Thyroid gland (tissue), 4 donors: ENCODE measurements at regions not wholly inside any gene's neighbourhood (a gene's known extent, or its start where the extent isn't known, plus 50 kb on each side); places are given as distances from the start of the nearest gene placed in this dataset.

ENCODE experiments used
- DNase-seq, 2 donors: peaks; one replicate each; pipeline ENCODE4 v3.0.0-alpha.2; 2019
- H3K27ac ChIP-seq, 3 donors: fragments of 200-600 bp; sonication (generic); 1 replicate in 2 of 3; 2 replicates in 1 of 3; pipeline ENCODE4 v1.5.1; 2016 to 2019; ENCODE audit warnings: mild to moderate bottlenecking in 1 of 3, moderate library complexity in 1 of 3
- H3K27me3 ChIP-seq: fragments of 200-600 bp; sonication (generic); one replicate; pipeline ENCODE4 v1.5.1; 2019
- H3K36me3 ChIP-seq, 2 donors: fragments of 200-600 bp; sonication (generic); one replicate each; pipeline ENCODE4 v1.5.1; 2016 to 2019
- H3K4me1 ChIP-seq, 2 donors: fragments of 200-600 bp; sonication (generic); one replicate each; pipeline ENCODE4 v1.5.1; 2017 to 2019
- H3K4me3 ChIP-seq, 3 donors: fragments of 200-600 bp; sonication (generic); replicated peaks in 1 of 3; 1 replicate in 2 of 3; 2 replicates in 1 of 3; pipeline ENCODE4 v1.5.1; 2016; ENCODE audit warnings: mild to moderate bottlenecking in 1 of 3
- H3K9me3 ChIP-seq: fragments of 200-600 bp; sonication (generic); one replicate; pipeline ENCODE4 v1.5.1; 2017
- CTCF ChIP-seq, 6 experiments: fragments of 200-600 bp in 3 of 6; fragments of 450-650 bp in 3 of 6; sonication (generic) in 3 of 6; IDR thresholded peaks; one replicate each; pipeline ENCODE4 v1.5.1; 2016 to 2019; ENCODE audit warnings: antibody characterized with exemption in 6 of 6, mild to moderate bottlenecking in 2 of 6, inconsistent platforms in 1 of 6, moderate library complexity in 1 of 6
- POLR2A ChIP-seq, 2 donors: fragments of 450-650 bp; IDR thresholded peaks; one replicate each; pipeline ENCODE4 v1.6.1; 2017; ENCODE audit warnings: antibody characterized with exemption in 2 of 2, mild to moderate bottlenecking in 2 of 2, moderate library complexity in 1 of 2
- WGBS, 2 donors: methylation state at CpG; one replicate each; pipeline ENCODE4 v1.1.5; 2017; 5-methylcytosine and 5-hydroxymethylcytosine counted together
- intact Hi-C: fragments of 100-400 bp; cut with DNase I; formaldehyde crosslinking; loops from one replicate; pipeline ENCODE4 v1.15.1; 2023

- no peaks in the 10 kb centered on the region for H3K27me3 ChIP-seq
- 95 to 96% methylated on average over 4 of the region's 4 CpGs for WGBS, 2 donors
- TF ChIP-seq CTCF (IDR thresholded peaks at IDR 0.05) (no peak), POLR2A (IDR thresholded peaks at IDR 0.05) (no peak)
- intact Hi-C loops = no loop called here
- H3K4me3 ChIP-seq = no peak overlapping the region
- H3K36me3 ChIP-seq = no peaks in the 10 kb centered on the region
- H3K27ac ChIP-seq = no peak overlapping the region
- H3K9me3 ChIP-seq = no peaks in the 10 kb centered on the region
- no peaks in the 10 kb centered on the region for H3K4me1 ChIP-seq
- no peak for DNase-seq
These were observed 116.5 kb upstream of the MAN2A1 start for GRCh38 chr5:109573256-109573655.

GRCh38 chr5:109571785-109572184 is 117.9 kb upstream of the MAN2A1 start:
- 81 to 89% methylated on average over 1 of the region's 1 CpG for WGBS, 2 donors
- intact Hi-C loops = no loop called here
- Histone ChIP-seq H3K27ac (no peak overlapping the region), H3K27me3 (no peaks in the 10 kb centered on the region), H3K9me3 (no peaks in the 10 kb centered on the region), H3K4me1 (no peaks in the 10 kb centered on the region), H3K4me3 (no peak overlapping the region), H3K36me3 (no peaks in the 10 kb centered on the region)
- TF ChIP-seq POLR2A (IDR thresholded peaks at IDR 0.05) (no peak), CTCF (IDR thresholded peaks at IDR 0.05) (no peak)
- no peak for DNase-seq

- 93 to 95% methylated on average over 20 of the region's 20 CpGs for WGBS, 2 donors
- no peaks in the 10 kb centered on the region for H3K27me3 ChIP-seq
- TF ChIP-seq CTCF (IDR thresholded peaks at IDR 0.05) (no peak), POLR2A (IDR thresholded peaks at IDR 0.05) (no peak)
- intact Hi-C loops = no loop called here
- H3K27ac ChIP-seq = no peak overlapping the region
- no peaks in the 10 kb centered on the region for H3K9me3 ChIP-seq
- H3K4me3 ChIP-seq = no peak overlapping the region
- no peaks in the 10 kb centered on the region for H3K36me3 ChIP-seq
- DNase-seq = no peak
- no peaks in the 10 kb centered on the region for H3K4me1 ChIP-seq
These were observed 119.3 kb upstream of the MAN2A1 start for GRCh38 chr5:109570362-109570874.

- intact Hi-C loops = no loop called here
- no peaks in the 10 kb centered on the region for H3K27me3 ChIP-seq
- no peaks in the 10 kb centered on the region for H3K9me3 ChIP-seq
- WGBS, 2 donors = 74 to 79% methylated on average over 7 of the region's 7 CpGs
- no peak overlapping the region for H3K4me3 ChIP-seq
- H3K27ac ChIP-seq = no peak overlapping the region
- no peaks in the 10 kb centered on the region for H3K36me3 ChIP-seq
- no peaks in the 10 kb centered on the region for H3K4me1 ChIP-seq
- no peak for DNase-seq
- TF ChIP-seq CTCF (IDR thresholded peaks at IDR 0.05) (no peak), POLR2A (IDR thresholded peaks at IDR 0.05) (no peak)
These were observed 122.2 kb upstream of the MAN2A1 start for GRCh38 chr5:109567374-109568044.

GRCh38 chr5:109566361-109566760 is 123.4 kb upstream of the MAN2A1 start:
- Histone ChIP-seq H3K27ac (no peak overlapping the region), H3K4me3 (no peak overlapping the region), H3K27me3 (no peaks in the 10 kb centered on the region), H3K9me3 (no peaks in the 10 kb centered on the region), H3K4me1 (no peaks in the 10 kb centered on the region), H3K36me3 (no peaks in the 10 kb centered on the region)
- intact Hi-C loops = no loop called here
- no peak for DNase-seq
- 97 to 98% methylated on average over 2 of the region's 2 CpGs for WGBS, 2 donors
- TF ChIP-seq CTCF (IDR thresholded peaks at IDR 0.05) = no peak
- no peak for TF ChIP-seq POLR2A (IDR thresholded peaks at IDR 0.05)
